H9 (cell line): ENCODE measurements at regions not wholly inside any gene's neighbourhood (a gene's known extent, or its start where the extent isn't known, plus 50 kb on each side); places are given as distances from the start of the nearest gene placed in this dataset.

Experiments used
- DNase-seq: peaks from one replicate; pipeline ENCODE4 v3.0.0-alpha.2; 2017
- H2AFZ ChIP-seq: one replicate; pipeline ENCODE4 v1.6.1; 2013; ENCODE audit warnings: mild to moderate bottlenecking, low read length, control low read depth, moderate library complexity
- H2AK5ac ChIP-seq: 2 replicates; pipeline ENCODE4 v1.6.1; 2013; ENCODE audit warnings: low read length, control low read depth, mixed read lengths; ENCODE audit not compliant: insufficient read length
- H2BK120ac ChIP-seq: one replicate; pipeline ENCODE4 v1.6.1; 2013; ENCODE audit warnings: low read depth, mild to moderate bottlenecking, low read length, control low read depth, inconsistent platforms; ENCODE audit not compliant: poor library complexity, severe bottlenecking
- H2BK12ac ChIP-seq: 2 replicates; pipeline ENCODE4 v1.6.1; 2013; ENCODE audit warnings: low read length, control low read depth, mixed read lengths, low read depth; ENCODE audit not compliant: insufficient read length
- H2BK15ac ChIP-seq: 2 replicates; pipeline ENCODE4 v1.6.1; 2013; ENCODE audit warnings: low read depth, low read length, control low read depth
- H2BK20ac ChIP-seq: one replicate; pipeline ENCODE4 v1.6.1; 2013; ENCODE audit warnings: low read depth, mild to moderate bottlenecking, low read length, control low read depth, inconsistent platforms; ENCODE audit not compliant: poor library complexity, severe bottlenecking
- H2BK5ac ChIP-seq: 2 replicates; pipeline ENCODE4 v1.6.1; 2013; ENCODE audit warnings: low read length, control low read depth, mixed read lengths; ENCODE audit not compliant: insufficient read length
- H3K14ac ChIP-seq: 2 replicates; pipeline ENCODE4 v1.6.1; 2013; ENCODE audit warnings: low read length, control low read depth; ENCODE audit not compliant: insufficient read depth
- H3K18ac ChIP-seq: 2 replicates; pipeline ENCODE4 v1.6.1; 2013; ENCODE audit warnings: low read depth, mild to moderate bottlenecking, mixed read lengths, low read length, control low read depth; ENCODE audit not compliant: insufficient read length
- H3K23ac ChIP-seq: 2 replicates; pipeline ENCODE4 v1.6.1; 2013; ENCODE audit warnings: low read length, control low read depth, mixed read lengths, low read depth; ENCODE audit not compliant: insufficient read length
- H3K23me2 ChIP-seq: 2 replicates; pipeline ENCODE4 v1.6.1; 2013; ENCODE audit warnings: low read depth, mild to moderate bottlenecking, mixed read lengths, low read length, control low read depth; ENCODE audit not compliant: insufficient read length, poor library complexity, severe bottlenecking
- H3K27ac ChIP-seq: 2 replicates; pipeline ENCODE4 v1.5.1; 2013; ENCODE audit warnings: low read length, control low read depth, mixed read lengths, low read depth; ENCODE audit not compliant: insufficient read length
- H3K27me3 ChIP-seq: 2 replicates; pipeline ENCODE4 v1.6.1; 2013; ENCODE audit warnings: low read length, control low read depth, inconsistent platforms; ENCODE audit not compliant: insufficient read depth
- H3K4ac ChIP-seq: 2 replicates; pipeline ENCODE4 v1.6.1; 2013; ENCODE audit warnings: low read depth, mild to moderate bottlenecking, control low read depth, inconsistent platforms, low read length, moderate library complexity
- H3K4me1 ChIP-seq: 2 replicates; pipeline ENCODE4 v1.6.1; 2013; ENCODE audit warnings: low read length, control low read depth, inconsistent platforms; ENCODE audit not compliant: insufficient read depth
- H3K4me2 ChIP-seq: 2 replicates; pipeline ENCODE4 v1.6.1; 2013; ENCODE audit warnings: low read length, control low read depth, mixed read lengths; ENCODE audit not compliant: insufficient read length, insufficient read depth
- H3K56ac ChIP-seq: 2 replicates; pipeline ENCODE4 v1.6.1; 2013; ENCODE audit warnings: low read depth, mild to moderate bottlenecking, mixed read lengths, low read length, control low read depth; ENCODE audit not compliant: insufficient read length
- H3K79me1 ChIP-seq: 2 replicates; pipeline ENCODE4 v1.6.1; 2013; ENCODE audit warnings: low read depth, mild to moderate bottlenecking, moderate library complexity, low read length, control low read depth, inconsistent platforms; ENCODE audit not compliant: insufficient read depth, poor library complexity, severe bottlenecking
- H3K79me2 ChIP-seq: 2 replicates; pipeline ENCODE4 v1.6.1; 2013; ENCODE audit warnings: low read length, control low read depth, inconsistent platforms; ENCODE audit not compliant: insufficient read depth
- H3K9ac ChIP-seq: 2 replicates; pipeline ENCODE4 v1.6.1; 2013; ENCODE audit warnings: low read length, control low read depth, mixed read lengths; ENCODE audit not compliant: insufficient read length; ENCODE audit errors: extremely low read depth
- H3K9me3 ChIP-seq: one replicate; pipeline ENCODE4 v1.6.1; 2013; ENCODE audit warnings: low read depth, low read length, inconsistent platforms; ENCODE audit not compliant: control insufficient read depth
- H3T11ph ChIP-seq: one replicate; pipeline ENCODE4 v1.6.1; 2013; ENCODE audit warnings: mild to moderate bottlenecking, low read length, control low read depth, inconsistent platforms
- H4K20me1 ChIP-seq: one replicate; pipeline ENCODE4 v1.6.1; 2013; ENCODE audit not compliant: control insufficient read depth, insufficient read length, insufficient read depth
- H4K5ac ChIP-seq: 2 replicates; pipeline ENCODE4 v1.6.1; 2013; ENCODE audit warnings: low read depth, mild to moderate bottlenecking, mixed read lengths, low read length, control low read depth; ENCODE audit not compliant: insufficient read length
- H4K8ac ChIP-seq: replicated peaks from 2 replicates; pipeline ENCODE4 v1.6.1; 2013; ENCODE audit warnings: low read length, control low read depth, mixed read lengths, low read depth; ENCODE audit not compliant: insufficient read length
- H4K91ac ChIP-seq: 2 replicates; pipeline ENCODE4 v1.6.1; 2013; ENCODE audit warnings: low read depth, mild to moderate bottlenecking, moderate library complexity, mixed read lengths, low read length, control low read depth; ENCODE audit not compliant: insufficient read length
- H3K27ac Mint-ChIP-seq, 3 experiments: 2 replicates in 2 of 3; 3 replicates in 1 of 3; pipeline ENCODE4 v1.8.0; 2020 to 2021; ENCODE audit warnings: mixed read lengths in 3 of 3, mild to moderate bottlenecking in 1 of 3, moderate library complexity in 1 of 3
- H3K27me3 Mint-ChIP-seq: 2 replicates; pipeline ENCODE4 v1.8.0; 2021; ENCODE audit warnings: low read depth, mild to moderate bottlenecking, moderate library complexity, mixed read lengths
- H3K36me3 Mint-ChIP-seq, 3 experiments: 2 replicates in 2 of 3; 3 replicates in 1 of 3; pipeline ENCODE4 v1.8.0; 2020 to 2021; ENCODE audit warnings: low read depth in 3 of 3, mixed read lengths in 3 of 3; ENCODE audit not compliant: insufficient read depth in 1 of 3
- H3K4me1 Mint-ChIP-seq, 2 experiments: 2 replicates each; pipeline ENCODE4 v1.8.0; 2020; ENCODE audit warnings: mixed read lengths in 2 of 2
- H3K4me3 Mint-ChIP-seq, 2 experiments: 2 replicates in 1 of 2; 3 replicates in 1 of 2; pipeline ENCODE4 v1.8.0; 2020 to 2021; ENCODE audit warnings: mild to moderate bottlenecking in 2 of 2, mixed read lengths in 2 of 2, moderate library complexity in 1 of 2
- H3K9me3 Mint-ChIP-seq, 2 experiments: 2 replicates in 1 of 2; 3 replicates in 1 of 2; pipeline ENCODE4 v1.8.0; 2020; ENCODE audit warnings: mild to moderate bottlenecking in 2 of 2, mixed read lengths in 2 of 2, moderate library complexity in 1 of 2
- CTCF ChIP-seq: fragments of 200-600 bp; sonication (generic); conservative IDR thresholded peaks from 3 replicates; pipeline ENCODE4 v1.8.0; 2021; ENCODE audit warnings: antibody characterized with exemption, mild to moderate bottlenecking
- WGBS: extraction: QIAGEN DNeasy Blood & Tissue Kit; methylation state at CpG from one replicate; pipeline ENCODE4 v1.1.7; 2013; ENCODE audit warnings: missing lambda C conversion rate, low lambda C conversion rate, mixed read lengths; ENCODE audit not compliant: insufficient read length; ENCODE audit errors: extremely low coverage; 5-methylcytosine and 5-hydroxymethylcytosine counted together

DNA sequence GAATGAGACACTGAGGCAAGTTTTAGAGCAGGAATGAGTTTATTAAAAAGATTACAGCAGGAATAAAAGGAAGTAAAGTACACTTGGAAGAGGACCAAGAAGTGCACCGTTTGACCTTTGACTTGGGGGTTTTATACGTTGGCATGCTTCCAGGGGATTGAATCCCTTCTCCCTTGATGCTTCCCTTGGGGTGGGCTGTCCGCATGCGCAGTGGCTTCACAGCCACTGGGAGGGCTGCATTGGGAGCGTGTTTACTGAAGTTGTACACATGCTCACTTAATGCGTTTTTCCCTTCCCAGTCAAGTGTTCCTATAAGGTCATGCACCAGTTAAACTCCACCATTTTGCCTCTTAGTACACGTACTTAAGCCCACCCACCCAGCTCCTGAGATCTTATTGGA, 72.4 kb upstream of the MARK1 start:
- H2AFZ ChIP-seq: no peak overlapping the region
- WGBS: no CpG with 5 or more reads among the region's 7 CpGs

More for the DNA sequence above, 72.4 kb upstream of the MARK1 start:
- Histone ChIP-seq H3K9me3 (no peaks in the 10 kb centered on the region), H3K18ac (no peak overlapping the region), H2AK5ac (no peak overlapping the region), H3K14ac (no peak overlapping the region), H3K23ac (no peak overlapping the region), H3T11ph (no peak overlapping the region), H2BK120ac (no peak overlapping the region), H4K8ac (no peak overlapping the region), H4K20me1 (no peaks in the 10 kb centered on the region), H4K91ac (no peak overlapping the region), H2BK5ac (no peak overlapping the region), H3K79me1 (no peaks in the 10 kb centered on the region), H3K4ac (no peak overlapping the region), H3K4me1 (no peaks in the 10 kb centered on the region), H2BK15ac (no peak overlapping the region), H3K23me2 (no peaks in the 10 kb centered on the region), H2BK20ac (no peak overlapping the region), H4K5ac (no peak overlapping the region), H3K79me2 (no peaks in the 10 kb centered on the region), H3K9ac (no peak overlapping the region), H3K27me3 (no peaks in the 10 kb centered on the region), H3K27ac (no peak overlapping the region), H3K4me2 (no peak overlapping the region), H3K56ac (no peak overlapping the region), H2BK12ac (no peak overlapping the region)
- DNase-seq: no peak
- no peak overlapping the region for H3K27ac Mint-ChIP-seq
- no peak for TF ChIP-seq CTCF
- H3K4me3 Mint-ChIP-seq: no peak overlapping the region
- peaks cover 12 to 20% of the 10 kb centered on the region in 2 experiments for H3K4me1 Mint-ChIP-seq
- H3K36me3 Mint-ChIP-seq: no peaks in the 10 kb centered on the region
- no peaks in the 10 kb centered on the region for H3K9me3 Mint-ChIP-seq
- H3K27me3 Mint-ChIP-seq: no peaks in the 10 kb centered on the region; the same call in 1 of the 2 replicates
